K562 (cell line): ENCODE measurements at regions not wholly inside any gene's neighbourhood (a gene's known extent, or its start where the extent isn't known, plus 50 kb on each side); places are given as distances from the start of the nearest gene placed in this dataset.

Experiments used
- ATAC-seq: fragments of 200-7000 bp; cut with Tn5 transposase; 3 replicates; pipeline ENCODE4 v1.9.1; 2020; ENCODE audit warnings: moderate library complexity
- BruUV-seq: library from RNA; stranded (reverse); fragments of 400-500 nt; replicated peaks from 2 replicates; lab custom pipeline; 2021; lab: Mats Ljungman, UMichigan
- CTCF ChIA-PET: fragments of 300-600 bp; formaldehyde crosslinking; extraction: SDS; loops from one replicate; lab custom pipeline; 2021; ENCODE audit warnings: low intra/inter-chr PET ratio; lab: Yijun Ruan, JAX
- POLR2A ChIA-PET: fragments of 300-600, 350-650 bp; sonication (Branson Sonifier 250); formaldehyde crosslinking; extraction: SDS; loops from one replicate; lab custom pipeline; 2021; ENCODE audit warnings: antibody characterized with exemption, inconsistent platforms; lab: Yijun Ruan, JAX
- DNase-seq, 4 experiments: peaks; one replicate each; pipeline versions ENCODE4 v3.0.0 to v3.0.0-alpha.2; 2011 to 2018; ENCODE audit warnings: low spot score in 3 of 4, mixed read lengths in 3 of 4; ENCODE audit errors: extremely low read depth in 1 of 4
- FAIRE-seq: peaks from 2 replicates; lab custom pipeline; 2011; peaks lifted over from hg19 to GRCh38; lab: Jason Lieb, UNC
- H2AFZ ChIP-seq: 2 replicates; pipeline ENCODE4 v1.6.0; 2011; ENCODE audit warnings: low read depth, low read length, control low read depth, inconsistent platforms
- H3K27ac ChIP-seq: fragments of 200-600 bp; 3 replicates; pipeline ENCODE4 v1.8.0; 2011; ENCODE audit warnings: low read depth, mild to moderate bottlenecking, control low read depth, inconsistent platforms, low read length, moderate library complexity, mixed read lengths; ENCODE audit errors: extremely low read depth
- H3K27me3 ChIP-seq, 2 experiments: fragments of 300-600 bp in 1 of 2; 2 replicates in 1 of 2; 3 replicates in 1 of 2; pipeline versions ENCODE4 v1.6.0 to v1.8.0; 2011; ENCODE audit warnings: inconsistent platforms in 2 of 2, low read length in 2 of 2, mild to moderate bottlenecking in 1 of 2, mixed read lengths in 1 of 2, moderate library complexity in 1 of 2; ENCODE audit not compliant: control insufficient read depth in 2 of 2, insufficient read depth in 2 of 2
- H3K36me3 ChIP-seq: fragments of 300-600 bp; 3 replicates; pipeline ENCODE4 v1.8.0; 2011; ENCODE audit warnings: mild to moderate bottlenecking, low read length, inconsistent platforms; ENCODE audit not compliant: control insufficient read depth, insufficient read depth
- H3K4me1 ChIP-seq, 2 experiments: fragments of 200-600 bp in 1 of 2; replicated peaks in 1 of 2; 2 replicates in 1 of 2; 3 replicates in 1 of 2; pipeline versions ENCODE4 v1.5.1 to v1.8.0; 2011; ENCODE audit warnings: inconsistent platforms in 2 of 2, low read length in 2 of 2, mild to moderate bottlenecking in 1 of 2, mixed read lengths in 1 of 2, moderate library complexity in 1 of 2; ENCODE audit not compliant: control insufficient read depth in 2 of 2, insufficient read depth in 2 of 2
- H3K4me2 ChIP-seq: 2 replicates; pipeline ENCODE4 v1.6.1; 2011; ENCODE audit warnings: low read length, control low read depth, inconsistent platforms, mixed read lengths; ENCODE audit not compliant: insufficient read depth
- H3K4me3 ChIP-seq: fragments of 200-600 bp; sonication (generic), shearing (Covaris generic); 2 replicates; pipeline ENCODE4 v1.5.1; 2016; ENCODE audit warnings: control low read depth, inconsistent platforms
- H3K79me2 ChIP-seq: fragments of 200-600 bp; 3 replicates; pipeline ENCODE4 v1.8.0; 2011; ENCODE audit warnings: low read length, inconsistent platforms; ENCODE audit not compliant: control insufficient read depth, insufficient read depth
- H3K9ac ChIP-seq, 2 experiments: 2 replicates each; pipeline versions ENCODE4 v1.6.0 to v1.6.1; 2011; ENCODE audit warnings: low read depth in 2 of 2, low read length in 2 of 2, control low read depth in 1 of 2, inconsistent platforms in 1 of 2, mild to moderate bottlenecking in 1 of 2, mixed read lengths in 1 of 2; ENCODE audit not compliant: insufficient read depth in 1 of 2
- H3K9me1 ChIP-seq: one replicate; pipeline ENCODE4 v1.6.0; 2011; ENCODE audit warnings: inconsistent platforms, mild to moderate bottlenecking, low read length, moderate library complexity; ENCODE audit not compliant: control insufficient read depth, insufficient read depth
- H3K9me3 ChIP-seq: replicated peaks from 2 replicates; pipeline ENCODE4 v1.5.1; 2011; ENCODE audit warnings: low read depth, low read length, inconsistent platforms; ENCODE audit not compliant: control insufficient read depth, insufficient read depth
- H4K20me1 ChIP-seq: replicated peaks from 2 replicates; pipeline ENCODE4 v1.6.1; 2011; ENCODE audit warnings: low read length, inconsistent platforms, mixed read lengths; ENCODE audit not compliant: control insufficient read depth, insufficient read depth
- CHD4 ChIP-seq: fragments of 200-600 bp; sonication (generic); IDR thresholded peaks from 3 replicates; pipeline ENCODE4 v1.6.1; 2012; ENCODE audit warnings: low read depth, mild to moderate bottlenecking, mixed read lengths, low read length, inconsistent platforms; ENCODE audit not compliant: insufficient read depth, insufficient replicate concordance, poor library complexity, severe bottlenecking
- ERF ChIP-seq: fragments of 450-650 bp; formaldehyde crosslinking; IDR thresholded peaks from 2 replicates; pipeline ENCODE4 v1.4.0; 2020; ENCODE audit warnings: mild to moderate bottlenecking, mixed read lengths
- GATA2 ChIP-seq: sonication (generic); formaldehyde crosslinking; IDR thresholded peaks from 2 replicates; pipeline ENCODE4 v1.4.0; 2020; ENCODE audit warnings: mild to moderate bottlenecking, missing genetic modification reagents
- GTF2A2 ChIP-seq: IDR thresholded peaks from 2 replicates; pipeline ENCODE4 v1.6.1; 2016; ENCODE audit warnings: mild to moderate bottlenecking, missing genetic modification characterization, missing compliant biosample characterization
- IRF2 ChIP-seq: sonication (generic); formaldehyde crosslinking; IDR thresholded peaks from 2 replicates; pipeline ENCODE4 v1.8.1; 2022; ENCODE audit warnings: mild to moderate bottlenecking, missing genetic modification reagents
- L3MBTL2 ChIP-seq: fragments of 450-650 bp; IDR thresholded peaks from 2 replicates; pipeline ENCODE4 v1.6.1; 2016; ENCODE audit warnings: mild to moderate bottlenecking, moderate library complexity
- MAFG ChIP-seq: fragments of 450-650 bp; conservative IDR thresholded peaks from 2 replicates; pipeline ENCODE4 v1.6.1; 2016; ENCODE audit warnings: missing genetic modification characterization, missing compliant biosample characterization
- MBD2 ChIP-seq: sonication (generic); IDR thresholded peaks from 2 replicates; pipeline ENCODE4 v1.6.1; 2016; ENCODE audit warnings: low read depth, borderline replicate concordance
- NCOA6 ChIP-seq: fragments of 450-650 bp; IDR thresholded peaks from 2 replicates; pipeline ENCODE4 v1.6.1; 2017; ENCODE audit warnings: mild to moderate bottlenecking
- NEUROD1 ChIP-seq: fragments of 150-350 bp; IDR thresholded peaks from 2 replicates; pipeline ENCODE4 v1.6.1; 2014; ENCODE audit warnings: borderline replicate concordance, low read length, low read depth; ENCODE audit not compliant: partially characterized antibody
- NFE2 ChIP-seq: IDR thresholded peaks from 2 replicates; pipeline ENCODE4 v1.6.1; 2014; ENCODE audit warnings: antibody characterized with exemption, low read depth
- PHB2 ChIP-seq: fragments of 450-650 bp; IDR thresholded peaks from 2 replicates; pipeline ENCODE4 v1.6.1; 2017; ENCODE audit warnings: low read depth
- PRMT5 ChIP-seq: sonication (generic); formaldehyde crosslinking; IDR thresholded peaks from 2 replicates; pipeline ENCODE4 v1.5.0; 2020; ENCODE audit warnings: missing genetic modification reagents
- PTTG1 ChIP-seq: fragments of 450-650 bp; IDR thresholded peaks from 2 replicates; pipeline ENCODE4 v1.6.1; 2016; ENCODE audit warnings: low read depth, mild to moderate bottlenecking, missing genetic modification characterization, missing compliant biosample characterization
- RNF2 ChIP-seq: sonication (generic); IDR thresholded peaks from 2 replicates; pipeline ENCODE4 v1.6.1; 2016
- THRA ChIP-seq: fragments of 450-650 bp; IDR thresholded peaks from 2 replicates; pipeline ENCODE4 v1.6.1; 2017; ENCODE audit warnings: mild to moderate bottlenecking, moderate library complexity
- TSHZ1 ChIP-seq: fragments of 250-450 bp; sonication (Bioruptor Pico); IDR thresholded peaks from 2 replicates; pipeline ENCODE4 v1.4.0; 2020; ENCODE audit warnings: mild to moderate bottlenecking, moderate library complexity
- XRCC3 ChIP-seq: fragments of 450-650 bp; IDR thresholded peaks from 2 replicates; pipeline ENCODE4 v1.6.1; 2017; ENCODE audit warnings: mild to moderate bottlenecking, moderate library complexity
- ZNF76 ChIP-seq: fragments of 250-450 bp; sonication (Bioruptor Pico); IDR thresholded peaks from 2 replicates; pipeline ENCODE4 v1.4.0; 2020; ENCODE audit warnings: mild to moderate bottlenecking, moderate library complexity, borderline replicate concordance
- WGBS: fragments of 100-300 bp; shearing (Covaris generic); methylation state at CpG from one replicate; pipeline ENCODE4 v1.1.6; 2016; ENCODE audit warnings: low coverage, mixed read lengths; ENCODE audit not compliant: insufficient coverage; ENCODE audit errors: missing lambda C conversion rate; 5-methylcytosine and 5-hydroxymethylcytosine counted together
- in situ Hi-C: fragments of 300-500 bp; cut with MboI; formaldehyde crosslinking; loops from 4 replicates; pipeline ENCODE4 v1.15.0; 2018; ENCODE audit warnings: inconsistent platforms, mixed read lengths
- intact Hi-C: fragments of 100-400 bp; cut with micrococcal nuclease; formaldehyde crosslinking; loops from 2 replicates; pipeline ENCODE4 v1.14.2; 2022

- in situ Hi-C loops: no loop called here
- 11% methylated on average over 12 of the region's 12 CpGs for WGBS
- ATAC-seq: no peak
- Histone ChIP-seq H3K4me2 (no peak overlapping the region), H3K9me1 (no peaks in the 10 kb centered on the region), H3K4me3 (no peak overlapping the region)
- BruUV-seq: no TSS peak
- TF ChIP-seq NCOA6: no peak
- no peak for TF ChIP-seq ZNF76 (CRISPR knock-in tag)
- no peak for TF ChIP-seq PHB2
- no peak for TF ChIP-seq PTTG1 (tag)
- no peak for TF ChIP-seq GTF2A2 (tag)
- no peak for TF ChIP-seq NEUROD1
- no peak for TF ChIP-seq RNF2
- TF ChIP-seq IRF2 (CRISPR knock-in tag): no peak
- TF ChIP-seq XRCC3: no peak
- no peak for TF ChIP-seq MBD2
- no peak for TF ChIP-seq PRMT5
- no peak for TF ChIP-seq CHD4
- TF ChIP-seq TSHZ1 (CRISPR knock-in tag): no peak
- TF ChIP-seq L3MBTL2: no peak
- TF ChIP-seq THRA: no peak
- no peak for TF ChIP-seq ERF (CRISPR knock-in tag)
- TF ChIP-seq MAFG (tag): no peak
- no peak for TF ChIP-seq NFE2
- TF ChIP-seq GATA2: no peak
- TF ChIP-seq, all 486 proteins: peak for 0
- CTCF ChIA-PET: no interaction called here
- no peak overlapping the region for H3K9ac ChIP-seq
- H3K9me3 ChIP-seq: no peaks in the 10 kb centered on the region
- no peaks in the 10 kb centered on the region; a peak in 1 of 5 replicates for H3K4me1 ChIP-seq
- intact Hi-C loops: no loop called here
- H3K27ac ChIP-seq: no peak overlapping the region
- no peaks in the 10 kb centered on the region for H4K20me1 ChIP-seq
- peaks cover 7 to 18% of the 10 kb centered on the region in 2 experiments; a peak in 4 of 5 replicates for H3K27me3 ChIP-seq
- H3K36me3 ChIP-seq: no peaks in the 10 kb centered on the region
- DNase-seq (no peak), FAIRE-seq (no peak)
- no peak overlapping the region for H2AFZ ChIP-seq
- no peaks in the 10 kb centered on the region for H3K79me2 ChIP-seq
- POLR2A ChIA-PET: interaction anchor here (0.5 to 1.1 kb wide), 2 partner anchors 10 to 11 kb away, joined by 3 read pairs; no protein-coding TSS in a partner anchor
These were observed 214.6 kb upstream of the NFIA start for GRCh38 chr1:60867782-60868181.
